ENCODE measurements at regions not wholly inside any gene's neighbourhood (a gene's known extent, or its start where the extent isn't known, plus 50 kb on each side); places are given as distances from the start of the nearest gene placed in this dataset.

- Histone ChIP-seq H3K27me3 (peaks cover 8% of the 10 kb centered on the region), H3K9me3 (ENCODE audit: low read depth) (no peaks in the 10 kb centered on the region), H3K36me3 (no peaks in the 10 kb centered on the region), H3K4me1 (ENCODE audit: low read depth) (no peaks in the 10 kb centered on the region), H3K4me3 (no peak overlapping the region), H3K27ac (no peak overlapping the region)
- no peak for DNase-seq (ENCODE audit: low read depth in 1 of 2, low spot score in 1 of 2)
- no peak for TF ChIP-seq CTCF (IDR thresholded peaks at IDR 0.05; ENCODE audit: low read depth, low read length)
Observed at GRCh38 chr2:198340846-198341245, 536.5 kb downstream of the PLCL1 start.

- no peak for TF ChIP-seq CTCF (IDR thresholded peaks at IDR 0.05; ENCODE audit: low read depth, low read length)
- H3K27ac ChIP-seq = no peak overlapping the region
- H3K4me3 ChIP-seq = no peak overlapping the region
- peaks cover 8% of the 10 kb centered on the region for H3K27me3 ChIP-seq
- H3K4me1 ChIP-seq (ENCODE audit: low read depth) = no peaks in the 10 kb centered on the region
- DNase-seq (ENCODE audit: low read depth in 1 of 2, low spot score in 1 of 2) = no peak
- H3K9me3 ChIP-seq (ENCODE audit: low read depth) = no peaks in the 10 kb centered on the region
- no peaks in the 10 kb centered on the region for H3K36me3 ChIP-seq
Observed at GRCh38 chr2:198339116-198339515, 534.7 kb downstream of the PLCL1 start.

GRCh38 chr2:198337368-198337767, 533.0 kb downstream of the PLCL1 start:
- no peak for TF ChIP-seq CTCF (IDR thresholded peaks at IDR 0.05; ENCODE audit: low read depth, low read length)
- Histone ChIP-seq H3K9me3 (ENCODE audit: low read depth) (no peaks in the 10 kb centered on the region), H3K4me3 (no peak overlapping the region), H3K4me1 (ENCODE audit: low read depth) (no peaks in the 10 kb centered on the region), H3K27me3 (peaks cover 8% of the 10 kb centered on the region), H3K27ac (no peak overlapping the region), H3K36me3 (no peaks in the 10 kb centered on the region)
- no peak for DNase-seq (ENCODE audit: low read depth in 1 of 2, low spot score in 1 of 2)

GRCh38 chr2:198328454-198328853, 524.1 kb downstream of the PLCL1 start:
- H3K4me1 ChIP-seq (ENCODE audit: low read depth) = no peaks in the 10 kb centered on the region
- H3K9me3 ChIP-seq (ENCODE audit: low read depth) = no peaks in the 10 kb centered on the region
- H3K4me3 ChIP-seq = no peak overlapping the region
- TF ChIP-seq CTCF (IDR thresholded peaks at IDR 0.05; ENCODE audit: low read depth, low read length) = no peak
- H3K27ac ChIP-seq = no peak overlapping the region
- no peaks in the 10 kb centered on the region for H3K27me3 ChIP-seq
- no peaks in the 10 kb centered on the region for H3K36me3 ChIP-seq
- DNase-seq (ENCODE audit: low read depth in 1 of 2, low spot score in 1 of 2) = no peak

GRCh38 chr2:198327526-198327925, 523.1 kb downstream of the PLCL1 start:
- no peaks in the 10 kb centered on the region for H3K27me3 ChIP-seq
- H3K9me3 ChIP-seq (ENCODE audit: low read depth) = no peaks in the 10 kb centered on the region
- no peak for TF ChIP-seq CTCF (IDR thresholded peaks at IDR 0.05; ENCODE audit: low read depth, low read length)
- H3K4me3 ChIP-seq = no peak overlapping the region
- no peaks in the 10 kb centered on the region for H3K36me3 ChIP-seq
- no peaks in the 10 kb centered on the region for H3K4me1 ChIP-seq (ENCODE audit: low read depth)
- H3K27ac ChIP-seq = no peak overlapping the region
- no peak for DNase-seq (ENCODE audit: low read depth in 1 of 2, low spot score in 1 of 2)

- H3K9me3 ChIP-seq (ENCODE audit: low read depth) = no peaks in the 10 kb centered on the region
- no peaks in the 10 kb centered on the region for H3K36me3 ChIP-seq
- no peaks in the 10 kb centered on the region for H3K27me3 ChIP-seq
- no peak for TF ChIP-seq CTCF (IDR thresholded peaks at IDR 0.05; ENCODE audit: low read depth, low read length)
- H3K4me1 ChIP-seq (ENCODE audit: low read depth) = no peaks in the 10 kb centered on the region
- no peak for DNase-seq (ENCODE audit: low read depth in 1 of 2, low spot score in 1 of 2)
- H3K4me3 ChIP-seq = no peak overlapping the region
- H3K27ac ChIP-seq = no peak overlapping the region
Observed at GRCh38 chr2:198326431-198326830, 522.0 kb downstream of the PLCL1 start.

Measured in cardiac muscle cell (in vitro differentiated cells and primary cell).